ENCODE measurements at regions not wholly inside any gene's neighbourhood (a gene's known extent, or its start where the extent isn't known, plus 50 kb on each side); places are given as distances from the start of the nearest gene placed in this dataset.

DNA sequence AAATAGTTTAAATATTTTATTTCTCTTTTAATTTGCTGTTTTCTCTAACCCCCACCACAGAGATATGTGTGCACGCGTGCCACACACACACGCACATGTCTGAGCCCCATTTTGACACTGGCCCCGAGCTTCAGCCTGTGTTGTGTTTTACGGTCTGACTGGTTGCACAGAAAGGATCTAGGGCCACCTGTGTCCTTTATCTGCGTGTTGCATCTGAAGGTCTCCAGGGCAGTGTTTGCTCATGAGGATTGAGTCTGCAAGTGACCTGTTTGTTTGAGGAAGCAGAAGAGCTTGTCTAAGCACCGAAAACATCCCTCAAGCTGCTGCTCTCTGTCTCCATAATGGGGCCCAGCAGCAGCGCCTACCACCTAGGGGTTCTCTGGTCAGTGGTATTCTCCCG lies 266.4 kb upstream of the LYZL1 start:
- TF ChIP-seq, protein P1, sequence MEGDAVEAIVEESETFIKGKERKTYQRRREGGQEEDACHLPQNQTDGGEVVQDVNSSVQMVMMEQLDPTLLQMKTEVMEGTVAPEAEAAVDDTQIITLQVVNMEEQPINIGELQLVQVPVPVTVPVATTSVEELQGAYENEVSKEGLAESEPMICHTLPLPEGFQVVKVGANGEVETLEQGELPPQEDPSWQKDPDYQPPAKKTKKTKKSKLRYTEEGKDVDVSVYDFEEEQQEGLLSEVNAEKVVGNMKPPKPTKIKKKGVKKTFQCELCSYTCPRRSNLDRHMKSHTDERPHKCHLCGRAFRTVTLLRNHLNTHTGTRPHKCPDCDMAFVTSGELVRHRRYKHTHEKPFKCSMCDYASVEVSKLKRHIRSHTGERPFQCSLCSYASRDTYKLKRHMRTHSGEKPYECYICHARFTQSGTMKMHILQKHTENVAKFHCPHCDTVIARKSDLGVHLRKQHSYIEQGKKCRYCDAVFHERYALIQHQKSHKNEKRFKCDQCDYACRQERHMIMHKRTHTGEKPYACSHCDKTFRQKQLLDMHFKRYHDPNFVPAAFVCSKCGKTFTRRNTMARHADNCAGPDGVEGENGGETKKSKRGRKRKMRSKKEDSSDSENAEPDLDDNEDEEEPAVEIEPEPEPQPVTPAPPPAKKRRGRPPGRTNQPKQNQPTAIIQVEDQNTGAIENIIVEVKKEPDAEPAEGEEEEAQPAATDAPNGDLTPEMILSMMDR (IDR thresholded peaks at IDR 0.05), result no peak
- no peak for TF ChIP-seq EP300 (IDR thresholded peaks at IDR 0.05)
